Fibroblast of skin of left biceps (primary cell): ENCODE measurements at regions not wholly inside any gene's neighbourhood (a gene's known extent, or its start where the extent isn't known, plus 50 kb on each side); places are given as distances from the start of the nearest gene placed in this dataset.
"Not testable (repeated sequence)": the region's sequence is repeated elsewhere in the genome, so short reads cannot be mapped to it uniquely, and the experiment has no call there.

ENCODE experiments used
- DNase-seq, 2 experiments: peaks; one replicate each; pipeline ENCODE4 v3.0.0-alpha.2; 2013; ENCODE audit warnings: low read depth in 2 of 2

GRCh38 chr11:97667057-97667456 is 1277.2 kb downstream of the JRKL start:
- DNase-seq = no peak

GRCh38 chr11:97683733-97684132 is 1293.9 kb downstream of the JRKL start:
- no peak for DNase-seq

- no peak for DNase-seq
Observed at GRCh38 chr11:97684486-97685439, 1295.0 kb downstream of the JRKL start.

- no peak for DNase-seq
Observed at GRCh38 chr11:97685695-97686094, 1295.9 kb downstream of the JRKL start.

DNA sequence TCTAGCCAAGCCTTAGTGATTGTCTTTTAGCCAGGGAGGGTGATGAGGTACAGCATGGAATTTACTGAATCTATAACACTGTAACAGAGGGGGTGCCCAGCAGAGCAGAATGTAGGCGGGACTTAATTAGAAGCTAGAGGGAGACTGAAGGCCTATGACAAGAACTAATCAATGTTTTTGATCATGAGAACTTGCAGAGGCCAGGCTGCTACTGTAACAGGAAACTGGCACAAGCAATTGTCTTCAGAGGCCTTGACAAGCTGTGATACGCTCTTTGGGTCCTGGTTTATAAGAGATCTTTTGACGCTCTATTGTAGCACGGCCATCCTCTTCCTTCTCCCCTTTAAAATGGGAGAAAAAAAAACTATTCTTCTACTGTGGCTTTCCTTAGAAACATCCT is 1297.3 kb downstream of the JRKL start:
- DNase-seq = no peak

DNA sequence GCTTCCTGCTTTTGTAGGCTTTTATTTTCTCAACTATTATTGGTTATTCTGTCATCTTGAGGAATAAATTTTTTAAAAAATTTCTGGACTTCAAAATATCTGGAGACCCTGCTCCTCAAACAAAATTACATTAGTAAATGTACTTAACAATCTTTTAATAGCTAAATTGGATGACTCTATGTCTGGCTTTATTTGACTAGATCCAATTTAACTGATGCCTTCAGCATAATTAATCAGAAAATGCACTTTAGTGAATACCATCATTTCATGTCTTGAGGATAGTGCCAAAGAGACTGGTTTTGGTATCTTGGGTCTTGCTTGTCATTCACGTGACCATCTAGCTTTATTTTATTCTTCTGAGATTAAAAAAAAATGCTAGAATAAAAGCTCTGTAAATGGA is 1301.2 kb downstream of the JRKL start:
- DNase-seq = no peak

DNA sequence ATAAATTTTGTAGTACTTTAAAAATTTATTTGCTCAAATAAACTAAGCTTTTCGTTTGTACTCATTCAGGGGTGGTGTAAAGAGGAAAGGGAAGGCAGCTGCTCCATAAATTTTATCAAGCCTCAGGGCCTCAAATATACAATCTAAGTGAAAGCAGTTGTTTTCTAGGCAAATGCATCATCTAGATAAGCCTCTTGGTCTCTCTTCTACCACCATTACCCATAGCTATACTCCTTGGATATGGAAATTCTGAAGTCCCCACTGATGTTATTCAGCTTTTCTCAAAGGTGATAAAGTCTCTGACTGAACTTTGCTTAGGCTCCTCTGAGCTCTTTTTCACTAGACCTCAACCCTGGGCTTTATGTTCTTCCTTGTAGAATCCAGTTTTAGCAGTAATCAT is 1313.1 kb downstream of the JRKL start:
- no peak for DNase-seq

DNA sequence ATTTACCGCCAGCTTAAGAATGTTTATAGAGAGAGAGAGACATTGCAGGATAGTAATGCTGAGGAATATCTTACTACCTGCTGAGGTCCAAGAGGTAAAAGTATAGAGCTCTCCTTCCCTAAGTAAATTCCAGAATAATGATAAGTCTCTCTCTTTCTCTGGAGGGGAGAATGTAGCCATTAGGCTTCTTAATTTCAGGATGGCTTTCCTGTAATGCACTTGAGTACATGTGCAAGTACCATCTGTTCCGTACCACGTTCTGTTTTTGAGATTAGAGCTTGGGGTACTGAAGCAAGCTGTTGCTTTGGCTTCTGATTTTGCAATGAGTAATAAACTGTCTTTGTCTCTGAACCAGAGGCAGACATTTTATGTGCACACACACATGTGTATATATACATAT is 1314.0 kb downstream of the JRKL start:
- DNase-seq = no peak

GRCh38 chr11:97705441-97705840 is 1315.3 kb upstream of the CNTN5 start:
- not testable (repeated sequence) for DNase-seq

- no peak for DNase-seq
Observed at GRCh38 chr11:97717922-97718321, 1302.8 kb upstream of the CNTN5 start.

- DNase-seq = peak; percentile 44 to 46
Observed at GRCh38 chr11:97722065-97722464, 1298.7 kb upstream of the CNTN5 start.

DNA sequence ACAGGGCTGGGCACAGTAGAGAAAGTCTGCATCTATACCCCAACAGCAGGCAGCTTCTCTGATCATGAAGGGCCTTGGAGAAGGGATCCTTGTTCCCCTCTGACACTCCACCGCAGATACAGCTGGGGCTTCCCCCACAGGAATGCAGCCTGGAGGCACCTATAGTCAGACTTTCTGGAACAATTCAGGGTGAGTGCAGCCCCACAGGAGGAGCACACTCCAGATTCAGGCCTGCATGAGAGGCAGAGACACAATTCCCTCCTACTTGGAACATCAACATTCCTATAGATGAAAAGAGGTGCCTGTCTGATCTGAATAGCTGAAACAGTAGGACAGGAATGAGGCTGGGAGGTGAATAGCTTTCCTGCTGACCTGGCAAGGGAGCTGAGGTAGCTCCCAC is 1298.0 kb upstream of the CNTN5 start:
- no peak for DNase-seq

DNA sequence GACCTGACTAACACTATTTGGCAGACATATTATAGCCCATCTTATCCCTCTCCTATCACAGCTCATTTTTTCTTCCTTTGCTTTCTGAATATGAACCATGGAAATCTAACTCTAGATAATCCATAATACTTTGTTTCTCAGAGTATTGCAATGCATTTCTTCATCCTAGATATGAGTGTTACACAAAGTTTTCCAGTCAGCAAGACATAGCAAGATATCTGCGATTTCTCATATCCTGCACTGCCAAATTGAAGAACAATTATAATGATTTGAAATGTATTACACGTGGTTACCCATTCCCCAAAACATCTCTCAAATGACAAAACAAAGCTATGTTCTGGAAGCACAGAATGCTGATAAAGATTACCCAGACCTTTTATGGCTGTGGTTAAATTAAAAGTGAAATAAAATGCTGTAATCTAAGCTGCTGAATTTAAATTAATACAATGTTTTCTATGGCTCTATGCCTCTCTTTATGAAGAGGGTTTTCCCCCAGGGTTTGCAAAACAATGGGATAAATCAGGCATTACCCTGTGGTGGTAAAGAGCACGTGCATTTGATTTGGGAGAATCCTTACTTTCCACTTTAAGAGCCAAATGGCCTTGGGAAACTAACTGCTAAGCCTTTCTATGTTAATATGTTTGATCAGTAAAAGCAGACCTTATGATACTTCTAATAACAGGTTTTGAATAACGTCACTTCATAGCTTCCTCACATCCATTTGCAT is 1291.0 kb upstream of the CNTN5 start:
- DNase-seq = no peak

GRCh38 chr11:97732011-97732632 is 1288.6 kb upstream of the CNTN5 start:
- no peak for DNase-seq

DNA sequence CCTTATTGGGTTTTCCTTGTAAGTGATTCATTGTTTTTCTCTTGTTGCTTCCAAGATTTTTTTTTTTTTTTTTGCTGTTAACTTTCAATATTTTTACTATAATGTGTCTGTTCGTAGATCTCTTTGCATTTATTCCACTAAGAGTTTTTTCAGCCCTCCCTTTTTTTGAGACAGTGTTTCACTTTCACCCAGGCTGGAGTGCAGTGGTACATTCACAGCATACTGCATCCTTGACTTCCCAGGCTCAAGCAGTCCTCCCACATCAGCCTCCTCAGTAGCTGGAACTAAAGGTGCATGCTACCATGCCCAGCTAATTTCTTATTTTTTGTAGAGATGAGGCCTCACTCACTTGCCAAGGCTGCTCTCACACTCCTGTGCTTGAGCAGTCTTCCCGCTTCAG is 1282.0 kb upstream of the CNTN5 start:
- DNase-seq = no peak

GRCh38 chr11:97739932-97740800 is 1280.6 kb upstream of the CNTN5 start:
- DNase-seq = peak in 1 of 2 experiments; percentile 19

- DNase-seq = no peak
Observed at GRCh38 chr11:97740801-97741151, 1280.0 kb upstream of the CNTN5 start.

DNA sequence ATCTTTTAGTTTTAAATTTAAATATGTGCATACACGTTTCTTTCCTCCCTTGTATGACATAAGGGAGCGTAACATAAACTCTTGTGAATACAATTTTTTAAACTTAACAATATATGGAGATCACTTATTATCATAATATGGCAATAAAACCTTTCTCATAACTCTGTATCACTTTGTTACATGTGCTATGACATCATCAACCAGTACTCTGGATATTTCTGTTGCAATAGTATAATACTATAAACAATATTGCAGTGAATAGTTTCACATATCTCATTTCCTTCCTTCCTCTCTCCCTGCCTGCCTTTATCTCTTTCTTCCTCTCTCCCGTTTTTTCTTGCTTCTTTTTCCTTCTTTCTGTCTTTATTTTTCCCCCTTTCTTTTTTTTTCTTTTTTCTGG is 1278.0 kb upstream of the CNTN5 start:
- no peak for DNase-seq

DNA sequence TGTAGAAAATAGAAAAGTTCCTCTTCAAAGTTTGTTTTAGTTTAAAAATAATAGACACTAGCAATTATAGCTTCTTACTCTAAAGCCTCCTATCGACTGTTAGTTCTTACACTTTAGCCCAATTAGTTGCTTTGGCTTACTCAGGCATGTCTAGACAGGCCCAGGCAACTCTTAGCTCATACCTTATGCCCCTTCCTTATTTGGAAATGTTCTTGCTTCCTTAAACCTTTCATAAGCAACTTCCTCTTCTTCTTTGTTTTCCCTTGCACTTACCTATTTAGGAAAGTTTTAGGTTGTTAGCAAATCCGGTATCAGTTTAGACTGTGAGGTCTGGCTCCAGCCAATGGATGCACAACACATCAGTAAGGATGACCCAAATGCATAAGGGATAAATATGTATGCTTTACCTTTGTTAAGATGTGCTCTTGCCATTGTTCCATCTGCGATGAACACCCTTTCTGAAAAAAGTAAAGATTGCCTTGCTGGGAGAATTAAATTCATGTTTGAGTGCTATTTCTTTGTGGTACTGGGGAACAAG is 1277.5 kb upstream of the CNTN5 start:
- peak in 1 of 2 experiments; percentile 6 for DNase-seq

DNA sequence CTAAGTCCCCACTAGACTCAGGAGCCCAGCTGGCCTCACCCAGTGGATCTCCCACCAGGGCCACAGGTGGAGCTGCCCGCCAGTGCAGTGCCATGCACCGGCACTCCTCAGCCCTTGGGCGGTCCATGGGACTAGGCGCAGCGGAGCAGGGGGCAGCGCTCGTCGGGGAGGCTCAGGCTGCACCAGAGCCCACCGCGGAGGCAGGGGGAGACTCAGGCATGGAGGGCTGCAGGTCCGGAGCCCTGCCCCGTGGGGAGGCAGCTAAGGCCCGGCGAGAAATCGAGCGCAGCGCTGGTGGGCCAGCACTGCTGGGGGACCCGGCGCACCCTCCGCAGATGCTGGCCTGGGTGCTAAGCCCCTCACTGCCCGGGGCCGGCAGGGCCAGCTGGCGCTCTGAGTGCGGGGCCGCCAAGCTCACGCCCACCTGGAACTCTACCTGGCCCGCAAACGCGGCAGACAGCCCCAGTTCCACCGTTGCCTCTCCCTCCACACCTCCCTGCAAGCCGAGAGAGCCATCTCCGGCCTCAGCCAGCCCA is 1275.2 kb upstream of the CNTN5 start:
- no peak for DNase-seq

DNA sequence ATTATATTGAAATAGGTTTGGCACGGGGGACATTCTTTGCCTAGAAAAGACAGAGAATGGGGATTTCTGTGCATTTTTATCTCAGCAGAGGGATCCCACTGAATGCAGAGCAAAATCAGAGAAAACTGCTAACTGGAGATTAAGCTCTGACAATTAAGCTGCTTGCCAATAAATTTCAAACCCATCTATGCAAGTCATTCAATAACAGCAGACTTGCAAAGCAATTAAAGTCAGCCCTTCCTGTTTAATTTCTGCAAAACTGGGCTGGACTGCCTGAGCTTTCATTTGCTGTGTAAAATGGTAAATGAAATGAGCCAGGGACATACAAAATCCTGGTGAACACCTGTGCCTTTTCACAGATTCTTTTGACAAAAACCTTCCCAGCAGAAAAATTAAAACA is 1273.9 kb upstream of the CNTN5 start:
- DNase-seq = no peak
